Activated CD4-positive, alpha-beta memory T cell treated with anti-CD3 and anti-CD28 coated beads for 36 hours (primary cell): ENCODE measurements at regions not wholly inside any gene's neighbourhood (a gene's known extent, or its start where the extent isn't known, plus 50 kb on each side); places are given as distances from the start of the nearest gene placed in this dataset.

Experiments
- CTCF ChIA-PET: fragments of 350-600 bp; sonication (Branson Sonifier 250); formaldehyde crosslinking; loops from one replicate; lab custom pipeline; 2021; ENCODE audit warnings: antibody characterized with exemption, inconsistent platforms; lab: Charles Lee
- POLR2A ChIA-PET: fragments of 350-600 bp; sonication (Branson Sonifier 250); formaldehyde crosslinking; loops from one replicate; lab custom pipeline; 2021; ENCODE audit warnings: antibody characterized with exemption; lab: Charles Lee
- DNase-seq: peaks from one replicate; pipeline ENCODE4 v3.0.0-alpha.2; 2020
- H3K27ac Mint-ChIP-seq: one replicate; pipeline ENCODE4 v1.8.0; 2021; ENCODE audit warnings: mixed read lengths
- H3K27me3 Mint-ChIP-seq: one replicate; pipeline ENCODE4 v1.8.0; 2021; ENCODE audit warnings: mixed read lengths
- H3K36me3 Mint-ChIP-seq: one replicate; pipeline ENCODE4 v1.8.0; 2021; ENCODE audit warnings: mixed read lengths
- H3K4me1 Mint-ChIP-seq: one replicate; pipeline ENCODE4 v1.8.0; 2021; ENCODE audit warnings: low read depth, mixed read lengths
- H3K4me3 Mint-ChIP-seq: one replicate; pipeline ENCODE4 v1.8.0; 2021; ENCODE audit warnings: mild to moderate bottlenecking, mixed read lengths
- H3K9me3 Mint-ChIP-seq: one replicate; pipeline ENCODE4 v1.8.0; 2021; ENCODE audit warnings: mixed read lengths
- intact Hi-C: fragments of 100-400 bp; cut with micrococcal nuclease; formaldehyde crosslinking; loops from one replicate; pipeline ENCODE4 v1.15.1; 2023

GRCh38 chr6:91678679-91679446, 1092.0 kb upstream of the MAP3K7 start:
- no peaks in the 10 kb centered on the region for H3K36me3 Mint-ChIP-seq
- POLR2A ChIA-PET = no interaction called here
- DNase-seq = no peak
- intact Hi-C loops = no loop called here
- no peaks in the 10 kb centered on the region for H3K27me3 Mint-ChIP-seq
- H3K27ac Mint-ChIP-seq = no peak overlapping the region
- H3K9me3 Mint-ChIP-seq = no peaks in the 10 kb centered on the region
- H3K4me1 Mint-ChIP-seq = no peaks in the 10 kb centered on the region
- CTCF ChIA-PET = no interaction called here
- H3K4me3 Mint-ChIP-seq = no peak overlapping the region

GRCh38 chr6:91672201-91672600, 1085.3 kb upstream of the MAP3K7 start:
- no peaks in the 10 kb centered on the region for H3K27me3 Mint-ChIP-seq
- DNase-seq = no peak
- CTCF ChIA-PET = no interaction called here
- H3K4me1 Mint-ChIP-seq = no peaks in the 10 kb centered on the region
- H3K4me3 Mint-ChIP-seq = no peak overlapping the region
- intact Hi-C loops = no loop called here
- POLR2A ChIA-PET = no interaction called here
- no peaks in the 10 kb centered on the region for H3K36me3 Mint-ChIP-seq
- H3K27ac Mint-ChIP-seq = no peak overlapping the region
- H3K9me3 Mint-ChIP-seq = no peaks in the 10 kb centered on the region

GRCh38 chr6:91669871-91670268, 1083.0 kb upstream of the MAP3K7 start:
- Mint-ChIP-seq H3K4me3 (no peak overlapping the region), H3K4me1 (no peaks in the 10 kb centered on the region), H3K9me3 (no peaks in the 10 kb centered on the region), H3K27me3 (no peaks in the 10 kb centered on the region), H3K27ac (no peak overlapping the region), H3K36me3 (no peaks in the 10 kb centered on the region)
- ChIA-PET POLR2A (no interaction called here), CTCF (no interaction called here)
- no peak for DNase-seq
- intact Hi-C loops = no loop called here

GRCh38 chr6:91669154-91669870, 1082.4 kb upstream of the MAP3K7 start:
- DNase-seq = no peak
- POLR2A ChIA-PET = no interaction called here
- no peaks in the 10 kb centered on the region for H3K4me1 Mint-ChIP-seq

GRCh38 chr6:91667596-91667995, 1080.7 kb upstream of the MAP3K7 start:
- no peaks in the 10 kb centered on the region for H3K9me3 Mint-ChIP-seq
- ChIA-PET CTCF (no interaction called here), POLR2A (no interaction called here)
- no peaks in the 10 kb centered on the region for H3K4me1 Mint-ChIP-seq
- no peaks in the 10 kb centered on the region for H3K27me3 Mint-ChIP-seq
- intact Hi-C loops = no loop called here
- DNase-seq = no peak
- H3K4me3 Mint-ChIP-seq = no peak overlapping the region
- no peak overlapping the region for H3K27ac Mint-ChIP-seq
- no peaks in the 10 kb centered on the region for H3K36me3 Mint-ChIP-seq

More at GRCh38 chr6:91669154-91669870, 1082.4 kb upstream of the MAP3K7 start:
- no peak overlapping the region for H3K4me3 Mint-ChIP-seq
- H3K27me3 Mint-ChIP-seq = no peaks in the 10 kb centered on the region
- intact Hi-C loops = no loop called here
- no peaks in the 10 kb centered on the region for H3K36me3 Mint-ChIP-seq
- CTCF ChIA-PET = no interaction called here
- no peak overlapping the region for H3K27ac Mint-ChIP-seq
- H3K9me3 Mint-ChIP-seq = no peaks in the 10 kb centered on the region

- CTCF ChIA-PET = no interaction called here
Observed at GRCh38 chr6:91664327-91664959, 1077.6 kb upstream of the MAP3K7 start.

GRCh38 chr6:91660893-91661292, 1074.0 kb upstream of the MAP3K7 start:
- Mint-ChIP-seq H3K27me3 (no peaks in the 10 kb centered on the region), H3K27ac (no peak overlapping the region), H3K4me1 (no peaks in the 10 kb centered on the region), H3K9me3 (no peaks in the 10 kb centered on the region), H3K36me3 (no peaks in the 10 kb centered on the region), H3K4me3 (no peak overlapping the region)
- ChIA-PET CTCF (no interaction called here), POLR2A (no interaction called here)
- intact Hi-C loops = no loop called here
- no peak for DNase-seq

More at GRCh38 chr6:91664327-91664959, 1077.6 kb upstream of the MAP3K7 start:
- intact Hi-C loops = no loop called here
- H3K4me1 Mint-ChIP-seq = no peaks in the 10 kb centered on the region
- POLR2A ChIA-PET = no interaction called here
- no peak for DNase-seq
- H3K4me3 Mint-ChIP-seq = no peak overlapping the region
- no peak overlapping the region for H3K27ac Mint-ChIP-seq
- H3K9me3 Mint-ChIP-seq = no peaks in the 10 kb centered on the region
- no peaks in the 10 kb centered on the region for H3K27me3 Mint-ChIP-seq
- no peaks in the 10 kb centered on the region for H3K36me3 Mint-ChIP-seq

- Mint-ChIP-seq H3K4me3 (no peak overlapping the region), H3K9me3 (no peaks in the 10 kb centered on the region), H3K36me3 (no peaks in the 10 kb centered on the region), H3K27me3 (no peaks in the 10 kb centered on the region), H3K27ac (no peak overlapping the region), H3K4me1 (no peaks in the 10 kb centered on the region)
- ChIA-PET POLR2A (no interaction called here), CTCF (no interaction called here)
- intact Hi-C loops = no loop called here
- no peak for DNase-seq
Observed at GRCh38 chr6:91659891-91660290, 1073.0 kb upstream of the MAP3K7 start.

- ChIA-PET POLR2A (no interaction called here), CTCF (no interaction called here)
- Mint-ChIP-seq H3K4me3 (no peak overlapping the region), H3K36me3 (no peaks in the 10 kb centered on the region), H3K9me3 (no peaks in the 10 kb centered on the region), H3K4me1 (no peaks in the 10 kb centered on the region), H3K27me3 (no peaks in the 10 kb centered on the region), H3K27ac (no peak overlapping the region)
- intact Hi-C loops = no loop called here
- DNase-seq = no peak
Observed at GRCh38 chr6:91654793-91655192, 1067.9 kb upstream of the MAP3K7 start.

- Mint-ChIP-seq H3K36me3 (no peaks in the 10 kb centered on the region), H3K27me3 (no peaks in the 10 kb centered on the region), H3K4me3 (no peak overlapping the region), H3K9me3 (no peaks in the 10 kb centered on the region), H3K27ac (no peak overlapping the region), H3K4me1 (no peaks in the 10 kb centered on the region)
- intact Hi-C loops = no loop called here
- no peak for DNase-seq
- ChIA-PET CTCF (no interaction called here), POLR2A (no interaction called here)
Observed at GRCh38 chr6:91654357-91654756, 1067.5 kb upstream of the MAP3K7 start.

- Mint-ChIP-seq H3K27ac (no peak overlapping the region), H3K27me3 (no peaks in the 10 kb centered on the region), H3K4me3 (no peak overlapping the region), H3K4me1 (no peaks in the 10 kb centered on the region), H3K9me3 (no peaks in the 10 kb centered on the region), H3K36me3 (no peaks in the 10 kb centered on the region)
- POLR2A ChIA-PET = no interaction called here
- intact Hi-C loops = no loop called here
- CTCF ChIA-PET = no interaction called here
- no peak for DNase-seq
Observed at GRCh38 chr6:91653895-91654294, 1067.0 kb upstream of the MAP3K7 start.

- Mint-ChIP-seq H3K36me3 (no peaks in the 10 kb centered on the region), H3K9me3 (no peaks in the 10 kb centered on the region), H3K27ac (no peak overlapping the region), H3K27me3 (no peaks in the 10 kb centered on the region), H3K4me1 (no peaks in the 10 kb centered on the region), H3K4me3 (no peak overlapping the region)
- intact Hi-C loops = no loop called here
- ChIA-PET CTCF (no interaction called here), POLR2A (no interaction called here)
- DNase-seq = no peak
Observed at GRCh38 chr6:91653076-91653723, 1066.3 kb upstream of the MAP3K7 start.
